Activated CD8-positive, alpha-beta T cell treated with anti-CD3 and anti-CD28 coated beads for 36 hours (primary cell): ENCODE measurements at regions not wholly inside any gene's neighbourhood (a gene's known extent, or its start where the extent isn't known, plus 50 kb on each side); places are given as distances from the start of the nearest gene placed in this dataset.

Experiments used
- ATAC-seq: fragments of 200-7000 bp; cut with Tn5 transposase; one replicate; pipeline ENCODE4 v1.10.0; 2021; ENCODE audit warnings: mild to moderate bottlenecking, moderate library complexity
- CTCF ChIA-PET: fragments of 350-600 bp; sonication (Branson Sonifier 250); formaldehyde crosslinking; loops from one replicate; lab custom pipeline; 2021; ENCODE audit warnings: antibody characterized with exemption; lab: Charles Lee
- POLR2A ChIA-PET: fragments of 350-600 bp; sonication (Branson Sonifier 250); formaldehyde crosslinking; loops from one replicate; lab custom pipeline; 2021; ENCODE audit warnings: antibody characterized with exemption; lab: Charles Lee
- DNase-seq: peaks from one replicate; pipeline ENCODE4 v3.0.0-alpha.2; 2020
- H3K27ac Mint-ChIP-seq: one replicate; pipeline ENCODE4 v1.8.0; 2021; ENCODE audit warnings: mild to moderate bottlenecking, mixed read lengths
- H3K27me3 Mint-ChIP-seq: one replicate; pipeline ENCODE4 v1.8.0; 2021; ENCODE audit warnings: mixed read lengths
- H3K36me3 Mint-ChIP-seq: one replicate; pipeline ENCODE4 v1.8.0; 2021; ENCODE audit warnings: low read depth, mixed read lengths
- H3K4me1 Mint-ChIP-seq: one replicate; pipeline ENCODE4 v1.8.0; 2021; ENCODE audit warnings: low read depth, mixed read lengths
- H3K4me3 Mint-ChIP-seq: one replicate; pipeline ENCODE4 v1.8.0; 2021; ENCODE audit warnings: mild to moderate bottlenecking, moderate library complexity, mixed read lengths
- H3K9me3 Mint-ChIP-seq: one replicate; pipeline ENCODE4 v1.8.0; 2021; ENCODE audit warnings: mixed read lengths
- CTCF ChIP-seq: fragments of 200-600 bp; IDR thresholded peaks from one replicate; pipeline ENCODE4 v1.8.0; 2022; ENCODE audit warnings: antibody characterized with exemption, mild to moderate bottlenecking
- intact Hi-C: fragments of 100-400 bp; cut with micrococcal nuclease; formaldehyde crosslinking; loops from one replicate; pipeline ENCODE4 v1.10.0; 2022

GRCh38 chr4:131063878-131064277, 1967.9 kb downstream of the C4orf33 start:
- DNase-seq (no peak), ATAC-seq (no peak)
- Mint-ChIP-seq H3K27me3 (no peaks in the 10 kb centered on the region), H3K9me3 (peaks cover 13% of the 10 kb centered on the region), H3K4me3 (no peak overlapping the region), H3K36me3 (no peaks in the 10 kb centered on the region), H3K4me1 (no peaks in the 10 kb centered on the region), H3K27ac (no peak overlapping the region)
- CTCF ChIA-PET = interaction anchor here (0.9 kb wide), 1 partner anchor 42 kb away, joined by 3 read pairs; no protein-coding TSS in a partner anchor
- no peak for TF ChIP-seq CTCF
- intact Hi-C loops = no loop called here
- POLR2A ChIA-PET = no interaction called here

DNA sequence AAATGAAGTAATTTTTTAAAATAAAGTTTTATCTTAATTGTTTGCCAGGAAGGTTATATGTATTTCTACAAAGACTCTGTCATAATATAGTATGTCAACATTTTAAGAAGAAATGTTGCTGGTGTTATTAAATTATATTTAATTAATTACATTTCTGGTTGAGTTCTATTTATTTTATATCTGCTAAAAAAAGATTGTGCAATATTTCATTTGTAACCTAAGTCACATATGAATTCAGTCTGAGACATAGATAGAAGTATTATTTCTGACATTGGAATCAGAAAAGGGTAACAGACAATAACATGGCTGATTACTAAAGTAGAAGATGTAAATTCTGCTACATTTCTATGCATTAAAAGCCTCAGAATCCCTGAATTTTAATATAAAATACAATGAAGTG, 1985.1 kb downstream of the C4orf33 start:
- Mint-ChIP-seq H3K4me3 (no peak overlapping the region), H3K36me3 (no peaks in the 10 kb centered on the region), H3K27ac (no peak overlapping the region), H3K9me3 (no peaks in the 10 kb centered on the region), H3K4me1 (no peaks in the 10 kb centered on the region), H3K27me3 (no peaks in the 10 kb centered on the region)
- POLR2A ChIA-PET = no interaction called here
- no peak for TF ChIP-seq CTCF
- intact Hi-C loops = no loop called here
- CTCF ChIA-PET = no interaction called here
- DNase-seq (no peak), ATAC-seq (no peak)

DNA sequence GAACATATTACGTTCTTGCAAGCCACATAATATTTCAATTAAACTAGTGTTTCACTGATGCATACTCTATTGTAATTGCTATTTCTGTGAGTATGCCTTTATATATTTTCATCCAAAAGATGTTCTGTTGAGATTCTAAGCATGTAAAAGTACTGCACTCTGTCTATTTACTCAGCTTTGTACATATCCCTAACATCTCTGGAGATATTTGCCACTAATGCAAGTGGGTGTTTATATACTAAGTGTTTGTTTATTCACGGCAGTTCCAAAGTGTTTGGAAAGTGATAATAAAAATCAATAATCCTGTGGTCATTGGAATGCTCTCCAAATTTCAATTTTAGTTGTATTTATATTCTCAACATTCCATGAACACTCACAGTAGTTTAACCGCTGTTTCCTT, 1989.0 kb downstream of the C4orf33 start:
- Mint-ChIP-seq H3K36me3 (no peaks in the 10 kb centered on the region), H3K27ac (no peak overlapping the region), H3K4me3 (no peak overlapping the region), H3K27me3 (no peaks in the 10 kb centered on the region), H3K9me3 (no peaks in the 10 kb centered on the region), H3K4me1 (no peaks in the 10 kb centered on the region)
- CTCF ChIA-PET = no interaction called here
- DNase-seq (no peak), ATAC-seq (no peak)
- TF ChIP-seq CTCF = no peak
- POLR2A ChIA-PET = no interaction called here
- intact Hi-C loops = no loop called here

GRCh38 chr4:131091896-131092295, 1995.9 kb downstream of the C4orf33 start:
- intact Hi-C loops = no loop called here
- CTCF ChIA-PET = no interaction called here

DNA sequence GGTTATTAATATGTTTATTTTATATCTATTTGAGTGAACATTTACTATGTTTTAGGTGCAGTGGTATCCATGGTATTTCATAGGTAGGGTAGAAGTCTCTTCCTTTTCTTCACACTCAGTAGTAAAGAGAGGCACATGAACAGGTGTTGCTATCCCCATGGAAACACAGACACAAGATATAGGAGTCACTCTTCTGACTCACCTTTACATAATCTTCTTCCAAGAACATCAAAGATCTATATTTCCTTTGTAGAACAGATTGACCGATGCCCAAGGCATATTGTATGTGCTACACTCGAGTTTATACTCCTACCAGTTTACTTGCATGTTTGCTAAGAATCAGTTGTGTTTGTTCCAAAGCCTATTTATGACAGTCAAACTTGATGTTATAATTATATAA, 1997.4 kb downstream of the C4orf33 start:
- POLR2A ChIA-PET = no interaction called here
- CTCF ChIA-PET = no interaction called here
- no peak for TF ChIP-seq CTCF
- ATAC-seq (no peak), DNase-seq (no peak)
- peaks cover 3% of the 10 kb centered on the region for H3K9me3 Mint-ChIP-seq
- intact Hi-C loops = no loop called here
- no peaks in the 10 kb centered on the region for H3K36me3 Mint-ChIP-seq
- no peak overlapping the region for H3K4me3 Mint-ChIP-seq
- no peak overlapping the region for H3K27ac Mint-ChIP-seq
- H3K4me1 Mint-ChIP-seq = no peaks in the 10 kb centered on the region
- no peaks in the 10 kb centered on the region for H3K27me3 Mint-ChIP-seq

More at GRCh38 chr4:131091896-131092295, 1995.9 kb downstream of the C4orf33 start:
- ATAC-seq = no peak
- Mint-ChIP-seq H3K27me3 (no peaks in the 10 kb centered on the region), H3K36me3 (no peaks in the 10 kb centered on the region), H3K4me3 (no peak overlapping the region), H3K9me3 (peaks cover 3% of the 10 kb centered on the region), H3K27ac (no peak overlapping the region), H3K4me1 (no peaks in the 10 kb centered on the region)
- no peak for DNase-seq
- POLR2A ChIA-PET = no interaction called here
- TF ChIP-seq CTCF = peak; percentile 21
